ENCODE measurements at regions not wholly inside any gene's neighbourhood (a gene's known extent, or its start where the extent isn't known, plus 50 kb on each side); places are given as distances from the start of the nearest gene placed in this dataset.

DNA sequence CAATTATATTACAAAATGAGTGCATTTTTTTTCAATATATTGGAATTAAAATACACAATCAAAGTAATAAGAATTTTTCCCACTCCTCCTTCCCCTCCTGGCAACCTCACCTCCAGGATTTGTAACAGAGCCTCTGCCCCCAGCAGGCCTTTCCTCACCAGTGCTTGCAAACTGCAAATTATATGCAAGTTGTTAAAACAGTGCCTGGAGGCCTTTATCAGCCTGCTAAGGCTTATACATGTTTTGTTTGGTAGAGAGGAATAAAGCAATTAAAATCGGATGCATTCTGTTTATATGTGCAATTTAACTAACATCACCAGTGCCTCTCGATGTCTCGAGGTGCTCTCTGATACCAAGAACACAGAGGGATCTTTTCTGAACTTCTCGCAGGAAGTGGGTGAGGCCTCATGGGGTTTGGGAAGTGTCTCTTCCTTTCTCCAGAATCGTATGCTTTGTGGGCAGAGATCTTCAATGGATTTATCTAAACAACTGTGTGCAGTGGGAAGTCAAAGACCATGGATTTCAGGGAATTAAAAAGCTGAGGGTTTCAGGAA is 186.8 kb downstream of the CDH26 start:
- Histone ChIP-seq H3K36me3 (ENCODE audit: insufficient read depth, low read length) (no peaks in the 10 kb centered on the region), H4K20me1 (ENCODE audit: insufficient read depth, low read length) (no peaks in the 10 kb centered on the region), H3K4me2 (ENCODE audit: low read length) (no peak overlapping the region), H3K79me2 (ENCODE audit: insufficient read depth, low read length) (no peaks in the 10 kb centered on the region), H3K4me3 (ENCODE audit: insufficient read depth, low read depth, low read length) (no peak overlapping the region), H3K9ac (ENCODE audit: low read length) (no peak overlapping the region), H3K9me3 (ENCODE audit: insufficient read depth, low read depth, low read length) (no peaks in the 10 kb centered on the region), H3K4me1 (ENCODE audit: insufficient read depth, low read length) (no peaks in the 10 kb centered on the region), H2AFZ (ENCODE audit: low read depth, low read length) (no peak overlapping the region), H3K27me3 (ENCODE audit: insufficient read depth, low read length) (peaks cover 2% of the 10 kb centered on the region), H3K27ac (ENCODE audit: low read depth, low read length) (no peak overlapping the region)
- no peaks in the 10 kb centered on the region for H3K36me3 Mint-ChIP-seq (ENCODE audit: low read depth, unreplicated experiment)
- no peak overlapping the region for H3K4me3 Mint-ChIP-seq (ENCODE audit: unreplicated experiment)
- TF ChIP-seq EZH2 (IDR thresholded peaks at IDR 0.05; ENCODE audit: insufficient read depth, low read length), result no peak
- TF ChIP-seq, protein P1, sequence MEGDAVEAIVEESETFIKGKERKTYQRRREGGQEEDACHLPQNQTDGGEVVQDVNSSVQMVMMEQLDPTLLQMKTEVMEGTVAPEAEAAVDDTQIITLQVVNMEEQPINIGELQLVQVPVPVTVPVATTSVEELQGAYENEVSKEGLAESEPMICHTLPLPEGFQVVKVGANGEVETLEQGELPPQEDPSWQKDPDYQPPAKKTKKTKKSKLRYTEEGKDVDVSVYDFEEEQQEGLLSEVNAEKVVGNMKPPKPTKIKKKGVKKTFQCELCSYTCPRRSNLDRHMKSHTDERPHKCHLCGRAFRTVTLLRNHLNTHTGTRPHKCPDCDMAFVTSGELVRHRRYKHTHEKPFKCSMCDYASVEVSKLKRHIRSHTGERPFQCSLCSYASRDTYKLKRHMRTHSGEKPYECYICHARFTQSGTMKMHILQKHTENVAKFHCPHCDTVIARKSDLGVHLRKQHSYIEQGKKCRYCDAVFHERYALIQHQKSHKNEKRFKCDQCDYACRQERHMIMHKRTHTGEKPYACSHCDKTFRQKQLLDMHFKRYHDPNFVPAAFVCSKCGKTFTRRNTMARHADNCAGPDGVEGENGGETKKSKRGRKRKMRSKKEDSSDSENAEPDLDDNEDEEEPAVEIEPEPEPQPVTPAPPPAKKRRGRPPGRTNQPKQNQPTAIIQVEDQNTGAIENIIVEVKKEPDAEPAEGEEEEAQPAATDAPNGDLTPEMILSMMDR (IDR thresholded peaks at IDR 0.05; ENCODE audit: insufficient read depth, low read depth, low read length), result no peak
- H3K9me3 Mint-ChIP-seq (ENCODE audit: unreplicated experiment), result peaks cover 2% of the 10 kb centered on the region
- no peaks in the 10 kb centered on the region for H3K4me1 Mint-ChIP-seq (ENCODE audit: low read depth, unreplicated experiment)
- no peak for FAIRE-seq
- peaks cover 13% of the 10 kb centered on the region for H3K27me3 Mint-ChIP-seq (ENCODE audit: low read depth, unreplicated experiment)
- H3K27ac Mint-ChIP-seq (ENCODE audit: unreplicated experiment), result no peak overlapping the region
- no peak for DNase-seq (ENCODE audit: low read depth)

DNA sequence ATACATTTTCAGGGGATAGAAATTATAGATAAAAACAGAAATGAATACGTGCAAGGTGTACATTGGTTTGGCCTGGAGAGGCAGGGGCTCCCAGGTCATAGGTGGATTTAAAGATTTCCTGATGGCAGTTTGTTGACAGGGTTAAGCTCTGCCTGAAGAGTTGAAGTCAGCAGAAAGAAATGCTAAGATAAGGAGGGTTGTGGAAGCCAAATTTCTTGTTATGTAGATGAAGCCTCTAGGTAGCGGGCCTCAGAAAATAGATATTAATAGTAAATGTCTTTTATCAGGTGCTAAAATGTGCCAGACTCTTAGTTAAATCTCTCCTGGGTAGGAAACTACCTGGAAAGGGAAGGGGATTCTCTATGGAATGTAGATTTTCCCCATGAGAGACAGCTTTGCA is 188.8 kb downstream of the CDH26 start:
- no peak for FAIRE-seq
- peaks cover 13% of the 10 kb centered on the region for H3K27me3 Mint-ChIP-seq (ENCODE audit: low read depth, unreplicated experiment)

DNA sequence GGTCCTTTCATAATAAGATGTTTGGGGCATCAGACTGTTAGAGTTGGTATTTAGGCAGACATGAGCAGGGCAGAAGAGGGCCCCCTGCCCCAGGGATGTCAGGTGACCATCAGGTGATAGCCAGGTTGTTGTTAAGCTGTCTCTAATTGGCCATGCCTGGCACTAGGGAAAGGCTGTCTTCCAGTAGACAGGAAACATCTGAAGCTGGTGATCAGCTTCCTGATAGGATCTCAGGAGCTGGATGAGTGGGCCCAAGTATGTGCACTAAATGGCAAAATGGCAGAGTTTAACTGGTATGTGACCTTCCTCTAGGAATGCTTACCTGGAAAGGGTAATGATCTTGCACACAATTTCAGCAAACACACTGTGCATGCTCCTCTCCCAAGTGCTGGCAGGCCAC is 190.7 kb downstream of the CDH26 start:
- DNase-seq (ENCODE audit: low read depth), result no peak
- no peaks in the 10 kb centered on the region for H3K4me1 Mint-ChIP-seq (ENCODE audit: low read depth, unreplicated experiment)
- no peaks in the 10 kb centered on the region for H4K20me1 ChIP-seq (ENCODE audit: insufficient read depth, low read length)
- no peaks in the 10 kb centered on the region for H3K9me3 ChIP-seq (ENCODE audit: insufficient read depth, low read depth, low read length)
- H3K4me3 ChIP-seq (ENCODE audit: insufficient read depth, low read depth, low read length), result no peak overlapping the region
- H3K36me3 Mint-ChIP-seq (ENCODE audit: low read depth, unreplicated experiment), result no peaks in the 10 kb centered on the region
- H3K4me1 ChIP-seq (ENCODE audit: insufficient read depth, low read length), result no peaks in the 10 kb centered on the region
- peaks cover 2% of the 10 kb centered on the region for H3K9me3 Mint-ChIP-seq (ENCODE audit: unreplicated experiment)
- FAIRE-seq, result no peak
- no peaks in the 10 kb centered on the region for H3K79me2 ChIP-seq (ENCODE audit: insufficient read depth, low read length)
- peaks cover 2% of the 10 kb centered on the region for H3K27me3 ChIP-seq (ENCODE audit: insufficient read depth, low read length)
- no peak overlapping the region for H3K4me3 Mint-ChIP-seq (ENCODE audit: unreplicated experiment)
- TF ChIP-seq, protein P1 (IDR thresholded peaks at IDR 0.05; ENCODE audit: insufficient read depth, low read depth, low read length), result no peak
- no peak for TF ChIP-seq EZH2 (IDR thresholded peaks at IDR 0.05; ENCODE audit: insufficient read depth, low read length)
- H3K27me3 Mint-ChIP-seq (ENCODE audit: low read depth, unreplicated experiment), result peaks cover 13% of the 10 kb centered on the region
- no peak overlapping the region for H3K9ac ChIP-seq (ENCODE audit: low read length)
- no peak overlapping the region for H3K27ac ChIP-seq (ENCODE audit: low read depth, low read length)
- no peak overlapping the region for H2AFZ ChIP-seq (ENCODE audit: low read depth, low read length)
- H3K4me2 ChIP-seq (ENCODE audit: low read length), result no peak overlapping the region
- no peaks in the 10 kb centered on the region for H3K36me3 ChIP-seq (ENCODE audit: insufficient read depth, low read length)
- H3K27ac Mint-ChIP-seq (ENCODE audit: unreplicated experiment), result no peak overlapping the region

More for the DNA sequence above, 188.8 kb downstream of the CDH26 start:
- H3K4me2 ChIP-seq (ENCODE audit: low read length), result no peak overlapping the region
- H3K4me3 ChIP-seq (ENCODE audit: insufficient read depth, low read depth, low read length), result no peak overlapping the region
- H4K20me1 ChIP-seq (ENCODE audit: insufficient read depth, low read length), result no peaks in the 10 kb centered on the region
- no peak for DNase-seq (ENCODE audit: low read depth)
- no peak overlapping the region for H3K9ac ChIP-seq (ENCODE audit: low read length)
- H3K27me3 ChIP-seq (ENCODE audit: insufficient read depth, low read length), result peaks cover 2% of the 10 kb centered on the region
- H3K4me1 ChIP-seq (ENCODE audit: insufficient read depth, low read length), result no peaks in the 10 kb centered on the region
- no peaks in the 10 kb centered on the region for H3K36me3 ChIP-seq (ENCODE audit: insufficient read depth, low read length)
- H3K9me3 Mint-ChIP-seq (ENCODE audit: unreplicated experiment), result peaks cover 2% of the 10 kb centered on the region
- no peaks in the 10 kb centered on the region for H3K4me1 Mint-ChIP-seq (ENCODE audit: low read depth, unreplicated experiment)
- no peaks in the 10 kb centered on the region for H3K79me2 ChIP-seq (ENCODE audit: insufficient read depth, low read length)
- H2AFZ ChIP-seq (ENCODE audit: low read depth, low read length), result no peak overlapping the region
- no peak overlapping the region for H3K27ac Mint-ChIP-seq (ENCODE audit: unreplicated experiment)
- no peaks in the 10 kb centered on the region for H3K9me3 ChIP-seq (ENCODE audit: insufficient read depth, low read depth, low read length)
- H3K27ac ChIP-seq (ENCODE audit: low read depth, low read length), result no peak overlapping the region
- TF ChIP-seq, protein P1 (IDR thresholded peaks at IDR 0.05; ENCODE audit: insufficient read depth, low read depth, low read length), result no peak
- no peak for TF ChIP-seq EZH2 (IDR thresholded peaks at IDR 0.05; ENCODE audit: insufficient read depth, low read length)
- no peaks in the 10 kb centered on the region for H3K36me3 Mint-ChIP-seq (ENCODE audit: low read depth, unreplicated experiment)
- no peak overlapping the region for H3K4me3 Mint-ChIP-seq (ENCODE audit: unreplicated experiment)

Data from astrocyte (in vitro differentiated cells and primary cell).